GM18511 (cell line): ENCODE measurements at regions not wholly inside any gene's neighbourhood (a gene's known extent, or its start where the extent isn't known, plus 50 kb on each side); places are given as distances from the start of the nearest gene placed in this dataset.

Source experiments
- ATAC-seq: cut with Tn5 transposase; IDR thresholded peaks from one replicate; pipeline ENCODE4 v1.9.1; 2021; ENCODE audit warnings: mild to moderate bottlenecking, moderate library complexity; ENCODE audit not compliant: unreplicated experiment

DNA sequence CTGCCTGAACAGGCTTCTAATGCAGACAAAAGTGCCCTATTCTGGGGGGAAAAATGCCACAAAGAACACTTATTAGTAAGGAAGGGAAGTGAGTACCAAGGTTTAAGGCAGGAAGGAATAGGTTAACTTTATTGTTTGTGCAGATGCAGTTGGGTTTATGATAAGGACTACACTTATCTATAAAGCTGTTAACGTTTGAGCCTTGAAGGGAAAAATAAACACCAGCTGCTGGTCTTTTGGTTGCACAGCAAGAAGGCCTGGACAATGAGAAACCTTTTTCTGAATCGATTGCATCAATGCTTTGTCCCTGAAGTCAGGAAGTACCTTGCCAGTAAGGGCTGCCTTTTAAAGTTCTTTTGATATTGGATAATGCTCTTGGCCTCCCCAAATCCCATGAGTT, 407.8 kb downstream of the ATP23 start:
- ATAC-seq: no peak

DNA sequence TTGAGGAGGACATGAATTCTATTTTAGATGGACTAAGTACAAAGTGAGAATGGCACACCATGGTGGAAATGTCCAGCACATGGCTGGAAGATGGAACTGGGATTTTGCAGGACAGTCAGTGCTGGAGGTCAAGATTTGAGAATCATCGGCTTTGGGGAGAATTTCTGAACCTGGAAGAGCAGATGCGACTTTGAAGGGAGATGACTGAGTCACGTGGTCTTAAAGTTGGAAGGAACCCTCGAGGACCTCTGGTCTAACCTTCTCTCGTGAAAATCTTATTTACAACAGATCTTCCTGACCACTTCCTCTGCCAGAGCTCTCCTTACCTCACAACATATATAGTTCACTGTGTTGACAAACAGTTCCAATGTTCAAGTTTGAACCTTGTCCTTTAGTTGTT, 415.4 kb downstream of the ATP23 start:
- ATAC-seq: no peak

DNA sequence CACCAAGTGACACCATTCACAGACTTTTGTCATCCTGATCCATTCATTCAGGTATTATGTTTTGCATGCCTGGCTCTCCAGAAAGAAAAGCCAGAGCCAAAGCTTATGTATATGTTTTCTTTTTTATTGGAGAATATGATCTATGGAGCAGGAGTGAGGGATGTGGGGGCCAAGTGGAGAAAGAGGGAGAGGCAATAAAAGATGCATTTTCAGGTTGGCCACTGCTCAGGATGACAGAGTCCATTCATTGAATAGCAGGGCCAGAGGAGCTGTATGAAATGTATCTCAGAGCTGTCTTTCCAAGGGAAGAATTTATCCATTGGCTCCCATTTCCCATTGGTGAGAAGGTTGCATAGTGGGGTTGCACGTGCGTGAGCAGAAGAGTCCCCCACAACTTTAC, 416.1 kb downstream of the ATP23 start:
- no peak for ATAC-seq

DNA sequence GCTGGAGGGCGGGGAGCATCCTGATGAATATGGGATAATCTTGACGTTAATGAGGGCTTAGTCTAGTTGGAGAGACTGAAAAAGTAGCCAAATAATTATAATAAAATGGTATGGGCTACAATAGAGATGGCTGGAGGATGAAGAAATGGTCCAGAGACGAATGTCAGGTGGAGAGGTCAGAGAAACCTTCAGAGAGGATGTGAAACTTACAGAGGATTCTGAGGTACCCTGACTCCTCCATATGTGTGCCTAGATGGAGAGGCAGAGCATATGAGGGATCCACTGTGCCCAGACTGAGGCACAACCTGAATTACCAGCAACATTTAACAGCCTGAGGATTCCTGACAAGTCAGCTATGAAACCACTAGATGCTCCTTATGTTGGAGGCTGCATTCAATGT, 417.0 kb downstream of the ATP23 start:
- no peak for ATAC-seq

DNA sequence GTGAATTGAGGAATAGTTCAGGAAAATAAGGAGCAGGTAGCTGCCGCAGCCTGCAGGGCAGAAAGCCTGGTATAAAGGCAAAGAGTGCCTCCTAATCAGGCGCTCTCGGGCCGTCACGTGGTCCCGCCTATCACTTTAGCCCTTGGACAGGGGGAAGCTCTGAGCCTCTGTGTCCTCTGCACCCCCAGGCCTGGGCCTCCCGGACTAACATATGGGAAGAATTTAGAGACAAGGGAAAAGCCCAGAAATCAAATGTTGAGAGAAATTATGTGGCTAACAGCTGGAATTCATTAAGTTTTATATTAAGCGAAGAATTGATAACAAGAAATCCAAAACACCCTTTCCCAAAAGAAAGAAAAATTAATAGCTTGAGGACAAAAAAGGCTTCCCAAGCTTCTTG, 417.7 kb downstream of the ATP23 start:
- ATAC-seq: no peak

DNA sequence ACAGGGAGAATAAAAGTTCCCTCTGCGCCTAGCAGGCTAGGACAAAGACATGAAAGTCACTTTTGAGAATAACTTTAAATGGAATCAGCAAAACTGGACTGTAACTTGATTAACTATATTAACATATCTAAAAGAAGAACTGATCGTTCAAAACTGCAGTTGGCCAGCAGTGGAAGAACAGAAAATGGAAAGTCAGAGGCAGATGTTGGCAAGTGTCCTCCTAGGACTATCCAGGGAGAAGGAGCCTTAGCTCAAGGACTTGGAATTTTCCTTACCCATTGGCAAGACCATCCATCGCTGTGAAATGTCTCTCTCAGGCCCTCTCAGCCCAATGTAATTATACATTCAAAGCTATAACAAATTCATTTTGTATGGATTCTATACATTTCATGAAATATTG, 419.7 kb downstream of the ATP23 start:
- no peak for ATAC-seq

DNA sequence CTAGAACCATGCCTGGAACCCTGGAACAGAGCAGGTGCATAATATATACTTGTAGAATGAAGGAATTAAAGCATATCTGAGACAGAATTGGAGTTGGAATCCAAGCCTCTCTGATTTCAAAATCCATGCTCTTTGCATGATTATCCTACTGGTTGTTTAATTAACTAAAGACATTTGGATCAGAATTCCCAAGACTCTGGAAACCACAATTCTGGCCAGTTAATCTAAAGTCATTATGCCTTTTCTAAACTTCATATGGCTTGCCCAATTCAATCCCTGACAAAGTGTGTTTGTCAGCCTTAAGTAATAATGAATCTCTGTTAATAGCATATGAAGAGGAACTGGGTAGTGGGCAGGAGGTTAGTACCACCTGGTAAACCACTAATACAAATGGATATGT, 422.6 kb downstream of the ATP23 start:
- no peak for ATAC-seq

DNA sequence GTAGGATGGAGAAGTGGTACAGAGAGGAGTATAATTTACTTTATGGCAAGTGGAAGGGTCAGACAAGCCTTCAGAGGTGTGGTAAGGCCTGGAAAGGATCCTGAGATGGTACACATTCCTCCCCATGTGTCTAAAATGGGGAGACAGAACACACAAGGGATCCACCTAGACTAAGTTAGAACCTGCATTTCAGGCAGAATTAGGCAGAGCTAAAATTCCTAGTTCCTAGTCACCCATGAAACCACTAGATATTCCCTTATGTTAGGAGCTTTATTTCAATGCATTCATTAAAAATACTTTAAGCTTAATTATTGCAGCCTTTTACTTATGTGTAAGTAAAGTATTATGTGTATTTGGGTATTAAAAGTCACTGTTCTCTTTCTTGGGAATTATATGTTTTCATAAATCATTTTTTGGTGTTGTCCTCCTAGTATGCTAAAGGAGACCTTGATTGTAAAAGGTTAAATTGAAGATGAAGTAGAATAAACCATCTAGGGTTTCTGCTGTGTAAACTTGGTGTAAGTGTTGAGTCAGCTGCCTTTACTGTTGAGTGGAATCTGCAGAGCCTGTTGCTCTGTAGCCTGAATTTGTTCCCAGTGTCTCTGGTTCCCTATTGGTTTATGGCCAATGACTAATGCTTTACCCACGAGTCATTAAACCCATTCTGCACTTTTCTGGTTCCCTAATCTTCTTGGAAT, 423.2 kb downstream of the ATP23 start:
- no peak for ATAC-seq

DNA sequence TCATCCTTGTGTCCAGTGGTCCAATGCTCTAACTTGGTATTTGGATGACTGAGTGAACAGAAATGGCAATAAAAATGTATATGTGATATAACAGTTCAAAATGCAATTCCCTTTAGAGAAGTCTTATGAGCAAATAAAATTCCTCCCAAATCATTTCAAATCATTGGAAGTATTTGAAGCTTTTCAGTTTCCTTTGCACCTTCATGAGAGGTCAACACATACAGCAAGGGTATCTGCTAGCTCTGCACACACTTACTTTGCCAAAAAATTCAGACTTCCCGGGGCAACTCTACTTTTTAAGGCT, 423.7 kb downstream of the ATP23 start:
- ATAC-seq: no peak

DNA sequence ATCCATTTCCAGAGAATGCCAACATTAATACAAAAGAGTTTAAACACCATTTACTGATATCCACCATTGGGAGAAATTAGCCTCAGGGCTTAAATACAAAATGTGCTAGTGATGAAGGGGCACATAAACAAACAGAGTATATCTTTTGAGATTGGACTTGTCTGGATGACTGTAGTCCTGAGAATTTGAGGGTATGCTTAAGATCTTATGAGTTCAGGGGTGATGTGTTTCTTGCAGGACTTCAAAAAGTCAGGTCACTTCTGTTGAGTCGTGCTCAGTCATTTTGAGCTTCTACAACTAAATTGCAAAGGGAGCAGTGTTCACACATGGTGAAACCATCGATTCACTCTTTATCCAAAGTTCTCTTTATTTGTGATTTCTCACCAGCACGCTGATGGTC, 425.7 kb downstream of the ATP23 start:
- ATAC-seq: no peak

DNA sequence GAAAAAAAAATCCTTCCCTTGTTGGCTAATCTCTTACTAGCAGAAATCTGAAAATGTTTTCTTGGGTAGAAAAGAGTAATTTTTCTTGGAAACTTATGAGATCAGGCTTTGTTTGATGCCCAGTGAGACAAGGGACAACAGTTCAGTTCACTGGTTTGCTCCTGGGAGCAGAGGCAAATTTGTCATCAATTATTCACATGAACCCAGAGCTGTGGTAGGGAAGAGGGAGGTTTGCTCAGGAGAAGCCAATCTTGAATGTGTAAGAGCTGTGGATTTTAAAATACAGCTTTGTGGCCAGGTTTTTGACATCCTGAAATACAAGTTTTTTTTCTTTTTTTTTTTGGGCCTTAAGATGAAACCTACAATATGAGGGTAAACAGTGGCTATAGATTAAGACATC, 426.6 kb downstream of the ATP23 start:
- no peak for ATAC-seq

DNA sequence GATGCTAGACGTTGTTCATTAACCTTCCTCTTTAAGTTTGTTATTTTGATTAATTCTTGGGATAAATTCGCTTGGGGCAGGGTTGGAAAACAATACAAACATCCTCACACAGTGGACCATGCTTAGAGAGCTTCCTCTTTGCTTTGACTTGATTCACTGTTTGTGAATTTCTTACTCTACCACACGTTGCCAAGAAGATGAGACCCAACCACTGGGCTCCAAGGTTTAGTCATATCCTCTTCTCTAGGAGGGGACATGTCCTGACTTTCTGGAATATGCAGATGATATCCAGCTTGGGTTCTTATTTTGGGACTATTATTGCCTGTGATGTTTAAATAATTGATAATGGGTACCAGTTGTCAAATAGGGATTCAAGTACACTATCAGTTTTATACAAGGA, 428.2 kb downstream of the ATP23 start:
- no peak for ATAC-seq

DNA sequence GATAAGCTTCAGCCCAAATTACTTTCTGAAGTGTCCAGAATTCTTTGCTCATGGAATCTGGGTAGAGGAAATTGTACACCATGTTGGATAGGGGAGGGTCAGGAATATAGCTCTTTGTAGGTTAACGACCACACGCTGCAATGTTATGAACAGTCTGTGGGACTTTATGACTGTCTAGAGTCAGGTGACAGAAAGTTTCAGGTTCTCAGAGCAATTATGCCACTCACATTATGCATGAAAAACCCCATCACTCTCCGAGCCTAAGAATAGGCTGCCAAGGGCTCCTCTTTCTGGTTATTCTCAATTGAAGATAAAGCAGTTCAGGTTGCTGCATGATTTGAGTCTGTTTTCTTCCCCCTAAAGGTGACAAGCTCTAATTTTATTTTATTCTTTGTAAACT, 430.9 kb downstream of the ATP23 start:
- peak; percentile 91 for ATAC-seq

DNA sequence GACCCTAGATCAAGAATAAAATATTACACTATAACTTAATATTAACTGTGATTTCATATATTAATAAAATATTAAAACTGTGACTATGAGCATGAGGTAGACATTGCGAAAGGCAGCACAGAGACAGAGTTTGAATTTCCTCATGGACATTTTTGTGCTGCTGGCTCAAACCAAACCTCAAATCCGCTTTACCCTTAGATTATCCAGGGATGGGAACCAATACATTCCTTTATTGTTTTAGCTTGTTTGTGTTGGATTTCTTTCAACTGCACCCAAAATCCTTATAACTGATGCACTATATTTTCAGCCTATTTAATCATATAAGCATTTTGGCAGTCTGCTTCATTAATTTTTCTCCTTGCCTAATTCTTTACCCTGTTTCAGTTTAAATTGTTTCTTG, 436.7 kb downstream of the ATP23 start:
- ATAC-seq: no peak

DNA sequence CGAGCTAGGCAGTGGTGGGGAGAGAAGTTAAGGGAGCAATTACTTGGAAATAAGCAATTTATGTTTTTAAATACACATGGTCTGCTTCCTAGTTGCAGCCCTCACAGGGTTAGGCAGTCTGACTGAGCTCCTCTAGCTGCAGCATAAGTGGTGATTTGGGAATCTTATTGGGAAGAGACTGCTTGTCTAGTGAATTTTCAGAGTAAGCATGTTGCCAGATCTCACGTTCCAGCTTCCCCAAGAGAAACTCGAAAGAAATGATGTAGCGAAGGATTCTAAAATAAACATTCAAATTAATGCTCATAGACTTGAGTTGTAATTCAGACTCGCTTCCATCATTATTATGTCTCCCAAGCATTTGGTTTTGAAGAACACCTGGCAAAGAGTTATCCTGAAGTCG, 440.2 kb downstream of the ATP23 start:
- ATAC-seq: no peak

DNA sequence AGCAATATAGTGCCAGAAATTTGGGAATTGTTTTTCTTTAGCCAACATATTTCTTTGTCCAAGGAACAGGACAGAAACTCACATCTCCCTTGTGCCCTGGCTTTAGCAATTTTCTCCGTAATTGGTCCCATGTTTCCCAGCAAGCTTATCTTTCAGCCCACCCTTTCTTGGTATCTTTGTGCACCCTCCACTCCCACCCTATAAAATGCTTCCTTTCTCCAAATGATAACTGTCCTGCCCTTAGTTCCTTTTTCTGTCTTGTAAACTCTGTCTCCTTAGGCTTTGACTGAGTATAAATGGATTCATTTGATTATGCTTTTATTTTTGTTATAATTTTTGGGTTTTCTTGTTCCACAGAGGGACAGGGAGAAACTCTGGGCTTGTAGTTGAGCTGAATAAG, 442.8 kb downstream of the ATP23 start:
- no peak for ATAC-seq

DNA sequence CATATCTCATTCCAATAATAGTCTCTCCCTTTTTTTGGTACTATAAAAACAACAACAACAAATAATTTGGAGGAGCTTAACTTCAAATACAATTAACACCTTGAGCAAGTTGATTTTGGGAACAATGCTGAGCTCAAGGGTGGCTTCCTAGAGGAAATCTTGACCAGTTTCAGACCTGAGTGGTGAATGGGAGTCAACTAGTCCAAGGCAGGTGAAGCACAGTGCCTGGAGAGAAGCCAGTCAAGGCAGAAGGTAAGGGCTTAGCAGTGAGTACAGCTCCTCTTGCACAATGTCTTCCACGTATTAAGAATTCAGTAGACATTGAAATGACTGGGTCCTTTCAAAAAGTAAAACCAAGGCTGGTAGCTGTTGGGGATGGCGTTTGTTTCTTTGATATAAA, 444.8 kb downstream of the ATP23 start:
- no peak for ATAC-seq

DNA sequence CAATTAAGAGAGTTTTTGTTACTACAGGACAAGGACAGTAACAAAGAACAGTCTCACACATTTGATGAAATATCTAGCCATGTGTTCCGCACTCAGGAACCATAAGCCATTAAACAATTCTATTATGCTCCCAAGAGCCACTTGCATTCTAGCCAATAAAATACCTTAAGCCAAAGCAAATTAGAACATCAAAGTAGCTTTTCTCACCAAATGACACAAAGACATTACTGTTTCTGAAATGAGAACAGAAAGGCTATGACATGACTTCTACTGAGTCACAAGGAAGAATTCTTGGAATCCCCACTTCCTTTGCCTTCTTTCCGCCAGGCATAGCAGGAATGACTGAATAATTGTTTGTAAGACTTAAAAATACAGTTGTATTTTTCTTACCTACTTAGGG, 445.8 kb downstream of the ATP23 start:
- ATAC-seq: no peak

DNA sequence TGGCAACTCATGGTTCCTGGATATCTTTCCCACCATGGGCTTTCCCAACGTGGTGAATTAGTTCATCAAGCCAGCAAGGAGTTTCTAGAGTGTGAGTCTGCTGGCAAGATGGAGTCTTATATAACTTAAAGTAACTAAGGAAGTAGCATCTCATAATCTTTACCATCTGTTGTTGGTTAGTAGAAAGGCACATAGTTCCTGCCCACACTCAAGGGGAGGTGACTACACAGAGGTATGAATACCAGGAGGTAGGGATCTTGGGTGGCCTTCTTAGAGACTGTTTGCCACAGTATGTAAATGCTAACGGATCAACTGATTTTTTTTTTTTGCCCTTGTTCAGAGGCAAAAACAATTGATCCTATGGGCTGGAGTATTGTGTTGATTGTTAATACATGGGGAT, 446.9 kb downstream of the ATP23 start:
- no peak for ATAC-seq

DNA sequence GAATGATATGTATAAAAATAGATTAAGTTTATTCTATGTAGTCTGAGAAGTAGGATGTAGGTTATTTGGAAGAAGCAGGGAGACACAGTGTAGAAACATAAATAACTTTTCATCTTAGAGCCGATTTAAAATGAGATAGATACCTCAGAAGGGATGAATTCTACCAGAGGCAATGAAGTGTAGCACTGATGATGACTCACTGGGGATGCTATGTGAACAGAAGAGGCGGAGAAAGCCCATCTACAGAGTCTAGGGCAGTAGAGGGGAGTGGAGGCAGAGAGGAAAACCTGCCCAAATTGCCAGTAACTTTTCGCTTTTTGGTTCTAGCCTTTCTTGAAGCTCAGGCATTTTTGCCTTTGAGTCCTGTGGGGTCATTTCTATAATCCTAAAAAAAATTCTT, 451.8 kb downstream of the ATP23 start:
- ATAC-seq: no peak

DNA sequence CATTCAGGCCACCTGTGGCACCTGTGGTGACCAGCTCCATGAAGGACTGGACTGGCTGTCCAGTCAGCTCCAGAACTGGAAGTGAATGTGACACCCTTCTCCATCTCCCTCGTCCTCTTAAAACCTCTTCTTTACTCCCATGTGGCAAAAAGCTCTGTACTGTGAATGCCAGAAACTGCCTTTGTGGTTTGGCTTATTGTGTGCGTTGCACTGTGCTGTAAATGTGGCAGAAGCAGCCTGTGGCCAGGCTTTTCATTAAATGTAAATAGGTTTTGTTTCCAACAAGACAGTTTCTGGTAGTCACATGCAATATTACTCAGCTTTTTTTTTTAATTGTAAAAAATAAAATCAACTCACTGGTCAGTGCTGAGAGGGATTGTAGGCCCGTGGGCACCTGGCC, 453.7 kb downstream of the ATP23 start:
- no peak for ATAC-seq

DNA sequence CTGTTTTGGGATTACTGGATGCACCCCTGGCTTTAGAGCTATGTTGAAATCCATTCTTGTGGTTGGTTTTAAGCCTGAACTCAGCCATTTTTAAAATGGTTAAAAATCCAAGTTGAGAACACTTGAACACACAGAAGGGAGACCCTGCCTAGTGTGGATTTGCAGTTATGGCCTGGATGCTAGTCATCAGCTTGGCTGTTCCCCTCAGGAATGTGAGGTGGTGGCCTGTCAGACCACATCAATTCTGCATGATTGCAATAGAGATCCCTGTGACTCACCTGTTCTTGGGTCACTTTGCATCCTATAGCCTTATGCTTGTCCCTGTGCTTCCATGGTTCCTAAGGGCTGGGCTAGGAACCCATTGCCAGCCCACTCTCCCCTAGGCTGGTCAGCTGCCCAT, 454.1 kb downstream of the ATP23 start:
- ATAC-seq: no peak

DNA sequence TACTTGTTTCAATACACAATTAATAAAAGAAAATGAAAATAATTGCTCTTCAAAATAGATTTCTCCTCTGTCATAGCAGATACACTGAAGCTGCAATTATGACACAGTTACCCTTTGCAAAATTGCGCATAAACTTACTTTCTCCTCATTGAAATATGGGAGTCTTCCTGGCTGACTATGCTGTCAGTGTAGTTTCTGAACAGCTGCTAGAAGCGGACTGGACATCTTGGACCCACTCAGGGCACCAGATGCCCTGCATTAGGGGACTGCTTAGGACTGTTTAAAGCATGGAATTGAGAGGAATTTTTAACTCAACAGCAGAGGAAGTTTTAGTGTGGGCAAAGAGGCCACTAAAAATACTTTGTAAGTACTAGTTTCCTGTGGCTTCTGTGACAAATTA, 454.9 kb downstream of the ATP23 start:
- no peak for ATAC-seq

DNA sequence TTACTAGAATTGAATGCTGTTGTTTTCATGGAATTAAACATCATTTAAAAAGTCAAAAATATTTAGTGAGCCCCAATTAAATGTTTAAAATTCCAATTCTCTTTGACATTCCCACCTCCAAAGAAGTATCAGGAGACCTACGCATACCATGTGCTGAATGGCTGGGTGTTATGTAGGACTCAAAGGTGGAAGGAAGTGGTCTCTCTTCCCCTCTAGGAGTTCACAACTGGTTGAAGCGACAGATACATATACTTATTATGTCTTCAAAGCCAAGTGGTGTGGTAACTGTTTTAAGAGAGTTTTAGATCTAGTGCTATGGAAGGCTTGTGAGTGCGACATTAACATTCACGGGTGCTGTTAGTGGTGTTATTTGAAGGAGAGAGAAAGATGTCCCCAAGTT, 464.0 kb downstream of the ATP23 start:
- ATAC-seq: no peak
